BE2C (cell line): ENCODE measurements at regions not wholly inside any gene's neighbourhood (a gene's known extent, or its start where the extent isn't known, plus 50 kb on each side); places are given as distances from the start of the nearest gene placed in this dataset.

Source experiments
- DNase-seq: peaks from one replicate; pipeline ENCODE4 v3.0.0-alpha.2; 2020
- H3K27me3 ChIP-seq: fragments of 250-450 bp; sonication (Bioruptor Pico); 2 replicates; pipeline ENCODE4 v1.5.1; 2020; ENCODE audit warnings: mild to moderate bottlenecking
- H3K36me3 ChIP-seq: fragments of 250-450 bp; sonication (Bioruptor Pico); 2 replicates; pipeline ENCODE4 v1.5.1; 2020; ENCODE audit warnings: mild to moderate bottlenecking
- H3K4me1 ChIP-seq: fragments of 250-450 bp; sonication (Bioruptor Pico); 2 replicates; pipeline ENCODE4 v1.5.1; 2020
- H3K4me3 ChIP-seq: 2 replicates; pipeline ENCODE4 v1.5.1; 2011; ENCODE audit warnings: low read depth, low read length
- H3K9me3 ChIP-seq: fragments of 250-450 bp; sonication (Bioruptor Pico); 2 replicates; pipeline ENCODE4 v1.5.1; 2020
- CTCF ChIP-seq: IDR thresholded peaks from 2 replicates; pipeline ENCODE4 v1.5.1; 2012; ENCODE audit warnings: mild to moderate bottlenecking, low read depth, low read length

- H3K9me3 ChIP-seq: no peaks in the 10 kb centered on the region
- TF ChIP-seq CTCF: no peak
- no peaks in the 10 kb centered on the region for H3K36me3 ChIP-seq
- H3K4me1 ChIP-seq: no peaks in the 10 kb centered on the region
- no peak for DNase-seq
- no peaks in the 10 kb centered on the region for H3K27me3 ChIP-seq
- H3K4me3 ChIP-seq: no peak overlapping the region
Measured at GRCh38 chr5:144710637-144711036, 540.0 kb downstream of the KCTD16 start.

GRCh38 chr5:144703776-144704175 lies 533.1 kb downstream of the KCTD16 start:
- H3K4me1 ChIP-seq: no peaks in the 10 kb centered on the region
- TF ChIP-seq CTCF: no peak
- no peaks in the 10 kb centered on the region for H3K27me3 ChIP-seq
- no peaks in the 10 kb centered on the region for H3K36me3 ChIP-seq
- no peak for DNase-seq
- H3K9me3 ChIP-seq: no peaks in the 10 kb centered on the region
- H3K4me3 ChIP-seq: no peak overlapping the region

- Histone ChIP-seq H3K9me3 (no peaks in the 10 kb centered on the region; the same call in 1 of the 2 replicates), H3K4me3 (no peak overlapping the region), H3K4me1 (no peaks in the 10 kb centered on the region), H3K27me3 (no peaks in the 10 kb centered on the region), H3K36me3 (no peaks in the 10 kb centered on the region)
- no peak for DNase-seq
- TF ChIP-seq CTCF: no peak
Measured at GRCh38 chr5:144698484-144698883, 527.8 kb downstream of the KCTD16 start.

GRCh38 chr5:144697847-144698262 lies 527.2 kb downstream of the KCTD16 start:
- DNase-seq: no peak
- H3K27me3 ChIP-seq: no peaks in the 10 kb centered on the region
- TF ChIP-seq CTCF: no peak
- no peaks in the 10 kb centered on the region for H3K4me1 ChIP-seq
- peaks cover 3% of the 10 kb centered on the region for H3K9me3 ChIP-seq
- H3K4me3 ChIP-seq: no peak overlapping the region
- H3K36me3 ChIP-seq: no peaks in the 10 kb centered on the region

- H3K27me3 ChIP-seq: no peaks in the 10 kb centered on the region
- no peak for DNase-seq
- H3K36me3 ChIP-seq: no peaks in the 10 kb centered on the region
- no peaks in the 10 kb centered on the region for H3K4me1 ChIP-seq
- no peak overlapping the region for H3K4me3 ChIP-seq
- no peak for TF ChIP-seq CTCF
- H3K9me3 ChIP-seq: peaks cover 3% of the 10 kb centered on the region; the same call in 1 of the 2 replicates
Measured at GRCh38 chr5:144691936-144692335, 521.3 kb downstream of the KCTD16 start.

GRCh38 chr5:144684899-144685298 lies 514.2 kb downstream of the KCTD16 start:
- TF ChIP-seq CTCF: no peak
- DNase-seq: no peak
- no peaks in the 10 kb centered on the region for H3K36me3 ChIP-seq
- H3K27me3 ChIP-seq: no peaks in the 10 kb centered on the region
- no peaks in the 10 kb centered on the region; the same call in 1 of the 2 replicates for H3K9me3 ChIP-seq
- no peak overlapping the region for H3K4me3 ChIP-seq
- H3K4me1 ChIP-seq: no peaks in the 10 kb centered on the region
